ENCODE measurements at regions not wholly inside any gene's neighbourhood (a gene's known extent, or its start where the extent isn't known, plus 50 kb on each side); places are given as distances from the start of the nearest gene placed in this dataset.

DNA sequence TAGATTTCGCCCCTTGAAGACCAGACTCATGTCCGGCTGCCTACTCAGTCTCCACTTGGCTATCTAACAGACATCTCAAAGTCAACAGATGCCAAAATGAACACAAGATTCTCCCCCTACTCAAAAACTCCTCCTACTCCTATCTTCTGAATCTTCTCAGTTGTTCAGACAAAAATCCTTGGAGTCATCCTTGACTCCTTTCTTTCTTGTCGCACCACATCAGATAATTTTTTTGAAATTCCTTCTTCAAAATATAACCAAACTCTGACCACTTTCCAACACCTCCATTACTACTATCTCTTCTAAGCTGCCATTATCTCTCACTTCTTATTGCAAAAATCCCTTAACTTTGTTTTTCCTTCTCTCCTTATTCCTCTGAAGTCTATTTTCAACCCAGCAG lies 141.9 kb upstream of the SLC7A14 start:
- no peaks in the 10 kb centered on the region for H3K9me3 ChIP-seq (ENCODE audit: low read depth, low read length)
- TF ChIP-seq POLR2AphosphoS5 (IDR thresholded peaks at IDR 0.05; ENCODE audit: borderline replicate concordance, low read depth, low read length) (no peak), FOXP2 (optimal IDR thresholded peaks at IDR 0.05; ENCODE audit: control extremely low read depth, extremely low read length, insufficient read depth) (no peak), EZH2 (IDR thresholded peaks at IDR 0.05) (no peak)
- no peak overlapping the region for H3K27ac ChIP-seq
- H3K9ac ChIP-seq (ENCODE audit: insufficient read length), result no peak overlapping the region
- DNase-seq (ENCODE audit: low read depth, low spot score), result no peak
- no peak overlapping the region for H3K4me3 ChIP-seq
- no peaks in the 10 kb centered on the region for H3K36me3 ChIP-seq (ENCODE audit: insufficient read depth, low read length)

DNA sequence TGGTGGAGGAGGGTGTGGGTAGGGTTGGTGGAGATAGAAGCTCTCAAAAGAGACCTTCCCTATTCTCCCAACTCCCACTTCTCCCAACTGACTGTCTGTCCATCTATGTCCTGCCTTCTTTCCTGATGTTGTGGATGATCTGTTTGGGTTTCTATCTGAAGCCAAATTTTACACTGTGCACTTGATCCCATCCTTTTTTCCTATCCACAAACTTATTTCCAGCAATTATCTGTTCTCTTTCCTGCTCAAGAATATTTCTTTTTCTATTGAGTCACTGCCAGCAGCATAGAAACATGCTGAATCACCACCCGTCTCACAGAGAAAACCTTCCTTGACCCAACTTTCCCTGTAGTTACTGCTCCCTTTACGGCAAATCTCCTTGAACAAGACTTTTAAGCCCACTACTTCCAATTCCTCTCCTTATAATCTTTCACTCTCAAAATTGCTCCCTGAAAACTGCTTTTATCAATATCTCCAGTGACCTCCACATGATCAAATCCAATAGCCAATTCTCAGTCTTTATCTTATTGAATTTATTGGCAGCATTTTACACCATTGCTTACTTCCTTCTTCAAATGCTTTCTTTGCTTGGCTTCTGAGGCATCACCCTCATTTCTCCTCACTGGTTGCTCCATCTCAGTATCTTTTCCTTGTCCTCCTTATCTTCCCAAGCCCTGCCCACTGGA lies 141.2 kb upstream of the SLC7A14 start:
- TF ChIP-seq EZH2 (IDR thresholded peaks at IDR 0.05), result no peak
- TF ChIP-seq POLR2AphosphoS5 (IDR thresholded peaks at IDR 0.05; ENCODE audit: borderline replicate concordance, low read depth, low read length), result no peak
- TF ChIP-seq FOXP2 (optimal IDR thresholded peaks at IDR 0.05; ENCODE audit: control extremely low read depth, extremely low read length, insufficient read depth), result no peak
- no peaks in the 10 kb centered on the region for H3K9me3 ChIP-seq (ENCODE audit: low read depth, low read length)
- no peaks in the 10 kb centered on the region for H3K36me3 ChIP-seq (ENCODE audit: insufficient read depth, low read length)
- no peak overlapping the region for H3K27ac ChIP-seq
- H3K4me3 ChIP-seq, result no peak overlapping the region
- no peak overlapping the region for H3K9ac ChIP-seq (ENCODE audit: insufficient read length)
- DNase-seq (ENCODE audit: low read depth, low spot score), result no peak

DNA sequence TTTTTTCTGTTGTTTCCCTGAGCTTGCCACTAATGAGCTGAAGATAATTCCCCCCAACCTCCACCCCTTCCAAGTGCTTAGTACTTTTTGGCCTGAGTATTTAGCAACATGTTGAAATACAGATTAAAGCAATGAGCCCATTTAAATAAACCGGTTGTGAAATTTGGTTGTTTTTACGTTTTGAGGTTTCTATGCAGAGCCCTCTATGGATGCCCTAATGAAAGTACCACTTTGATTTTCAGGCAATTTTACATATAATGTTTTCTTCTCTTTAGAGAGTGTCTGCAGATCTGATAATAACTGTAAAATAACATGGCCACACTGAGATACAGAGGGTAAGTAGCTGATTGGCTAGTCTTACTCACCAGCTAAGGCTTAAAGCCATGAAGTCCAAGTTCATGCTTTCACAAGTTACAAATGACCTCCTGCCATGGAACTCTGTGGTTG lies 139.4 kb upstream of the SLC7A14 start:
- Histone ChIP-seq H3K27ac (no peak overlapping the region), H3K4me3 (no peak overlapping the region), H3K9me3 (ENCODE audit: low read depth, low read length) (no peaks in the 10 kb centered on the region), H3K36me3 (ENCODE audit: insufficient read depth, low read length) (no peaks in the 10 kb centered on the region), H3K9ac (ENCODE audit: insufficient read length) (no peak overlapping the region)
- no peak for DNase-seq (ENCODE audit: low read depth, low spot score)
- TF ChIP-seq FOXP2 (optimal IDR thresholded peaks at IDR 0.05; ENCODE audit: control extremely low read depth, extremely low read length, insufficient read depth) (no peak), POLR2AphosphoS5 (IDR thresholded peaks at IDR 0.05; ENCODE audit: borderline replicate concordance, low read depth, low read length) (no peak), EZH2 (IDR thresholded peaks at IDR 0.05) (no peak)

DNA sequence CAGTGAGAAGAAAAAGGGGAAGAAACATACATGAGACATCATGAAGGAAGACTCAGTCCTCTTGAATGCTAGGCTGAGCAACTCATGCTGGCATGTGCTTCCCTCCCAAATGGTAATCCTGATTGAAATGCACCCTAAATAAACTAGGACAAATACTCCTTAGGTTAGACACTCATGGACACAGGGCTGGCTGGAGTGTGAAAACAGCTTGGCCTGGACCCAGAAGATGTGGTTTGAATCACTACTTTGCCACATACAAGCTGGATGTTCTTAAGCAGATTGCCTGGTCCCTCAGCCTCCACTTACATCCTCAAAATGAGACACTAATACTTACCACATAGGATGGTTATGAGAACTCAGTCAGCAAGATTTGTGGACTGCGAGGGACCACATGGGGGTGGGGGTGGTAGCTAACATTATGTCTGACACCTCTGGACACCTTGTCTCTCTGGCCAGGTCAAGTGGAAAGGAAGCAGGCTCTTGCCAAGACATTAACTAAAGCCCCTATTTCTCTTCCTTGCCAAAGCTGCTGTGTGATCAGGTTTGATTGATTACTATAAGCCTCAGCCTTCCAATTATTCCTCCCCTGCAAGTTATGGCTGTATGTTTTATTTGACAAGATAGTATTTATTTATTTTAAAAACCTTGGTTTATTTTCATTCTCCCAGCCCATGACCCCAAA lies 138.9 kb upstream of the SLC7A14 start:
- Histone ChIP-seq H3K9ac (ENCODE audit: insufficient read length) (no peak overlapping the region), H3K27ac (no peak overlapping the region), H3K36me3 (ENCODE audit: insufficient read depth, low read length) (no peaks in the 10 kb centered on the region)

DNA sequence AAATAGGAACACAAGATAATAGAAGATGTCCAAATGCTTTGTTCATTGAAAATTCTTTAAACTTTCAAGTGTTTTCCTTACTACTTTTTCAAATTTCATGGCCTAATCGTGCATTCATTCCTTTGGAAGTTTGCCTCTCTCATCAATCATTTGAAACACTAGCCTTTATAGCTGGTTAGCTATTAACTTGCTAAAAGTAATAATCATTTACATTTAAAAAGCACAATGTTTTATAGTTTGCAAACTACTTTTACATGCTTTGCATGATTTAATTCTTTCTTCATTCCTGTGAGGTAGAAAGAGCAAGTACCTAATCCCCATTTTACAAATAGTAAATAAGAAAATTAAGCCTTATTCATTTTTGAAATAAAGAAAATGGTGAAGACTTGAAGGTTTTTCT lies 137.4 kb upstream of the SLC7A14 start:
- TF ChIP-seq FOXP2 (optimal IDR thresholded peaks at IDR 0.05; ENCODE audit: control extremely low read depth, extremely low read length, insufficient read depth) (no peak), POLR2AphosphoS5 (IDR thresholded peaks at IDR 0.05; ENCODE audit: borderline replicate concordance, low read depth, low read length) (no peak), EZH2 (IDR thresholded peaks at IDR 0.05) (no peak)
- H3K4me3 ChIP-seq, result no peak overlapping the region
- DNase-seq (ENCODE audit: low read depth, low spot score), result no peak
- H3K27ac ChIP-seq, result no peak overlapping the region
- no peaks in the 10 kb centered on the region for H3K36me3 ChIP-seq (ENCODE audit: insufficient read depth, low read length)
- no peak overlapping the region for H3K9ac ChIP-seq (ENCODE audit: insufficient read length)
- no peaks in the 10 kb centered on the region for H3K9me3 ChIP-seq (ENCODE audit: low read depth, low read length)

More for the DNA sequence above, 138.9 kb upstream of the SLC7A14 start:
- H3K4me3 ChIP-seq, result no peak overlapping the region
- TF ChIP-seq POLR2AphosphoS5 (IDR thresholded peaks at IDR 0.05; ENCODE audit: borderline replicate concordance, low read depth, low read length) (no peak), EZH2 (IDR thresholded peaks at IDR 0.05) (no peak), FOXP2 (optimal IDR thresholded peaks at IDR 0.05; ENCODE audit: control extremely low read depth, extremely low read length, insufficient read depth) (no peak)
- no peak for DNase-seq (ENCODE audit: low read depth, low spot score)
- no peaks in the 10 kb centered on the region for H3K9me3 ChIP-seq (ENCODE audit: low read depth, low read length)

DNA sequence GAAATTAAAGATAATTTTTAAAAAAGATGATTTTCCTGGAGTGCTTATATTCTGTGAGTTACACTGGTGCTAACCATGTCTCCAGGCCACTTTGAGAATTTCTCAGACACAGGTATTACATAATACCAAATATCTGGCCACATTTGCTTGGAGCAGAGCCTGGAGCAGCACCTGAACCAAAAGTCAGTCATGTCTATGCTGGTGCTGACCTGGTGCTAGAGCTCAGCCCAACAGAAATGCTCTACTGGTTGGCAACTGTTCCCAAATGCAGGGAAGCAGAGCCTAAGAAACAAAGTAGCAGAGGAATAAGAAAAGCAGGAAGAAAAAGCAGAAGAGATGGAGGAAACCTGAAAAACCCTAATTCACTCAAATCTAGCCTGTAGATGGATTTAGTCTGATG lies 135.7 kb upstream of the SLC7A14 start:
- H3K9me3 ChIP-seq (ENCODE audit: low read depth, low read length), result no peaks in the 10 kb centered on the region
- DNase-seq (ENCODE audit: low read depth, low spot score), result no peak
- H3K36me3 ChIP-seq (ENCODE audit: insufficient read depth, low read length), result no peaks in the 10 kb centered on the region
- H3K9ac ChIP-seq (ENCODE audit: insufficient read length), result no peak overlapping the region
- no peak overlapping the region for H3K27ac ChIP-seq
- no peak overlapping the region for H3K4me3 ChIP-seq
- TF ChIP-seq EZH2 (IDR thresholded peaks at IDR 0.05) (no peak), POLR2AphosphoS5 (IDR thresholded peaks at IDR 0.05; ENCODE audit: borderline replicate concordance, low read depth, low read length) (no peak), FOXP2 (optimal IDR thresholded peaks at IDR 0.05; ENCODE audit: control extremely low read depth, extremely low read length, insufficient read depth) (no peak)

DNA sequence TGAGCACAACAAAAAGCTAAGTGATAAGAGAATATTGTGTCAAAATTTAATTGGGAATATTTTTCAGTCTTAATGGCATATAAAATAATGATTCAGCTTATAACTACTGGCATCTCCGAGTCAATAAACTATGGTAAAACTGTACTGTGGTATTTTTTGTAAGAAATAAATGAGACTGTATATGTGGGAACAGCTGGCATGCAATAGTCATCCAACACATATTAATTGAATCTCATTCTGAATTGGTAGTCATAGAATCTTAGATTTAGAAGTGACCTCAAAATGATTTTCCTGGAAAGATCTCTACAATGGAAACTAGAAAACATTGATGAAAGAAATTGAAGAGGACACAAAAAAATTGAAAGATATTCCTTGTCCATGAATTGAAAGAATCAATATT lies 133.4 kb upstream of the SLC7A14 start:
- H3K4me3 ChIP-seq, result no peak overlapping the region
- no peak overlapping the region for H3K27ac ChIP-seq
- TF ChIP-seq FOXP2 (optimal IDR thresholded peaks at IDR 0.05; ENCODE audit: control extremely low read depth, extremely low read length, insufficient read depth) (no peak), POLR2AphosphoS5 (IDR thresholded peaks at IDR 0.05; ENCODE audit: borderline replicate concordance, low read depth, low read length) (no peak), EZH2 (IDR thresholded peaks at IDR 0.05) (no peak)
- DNase-seq (ENCODE audit: low read depth, low spot score), result no peak
- H3K36me3 ChIP-seq (ENCODE audit: insufficient read depth, low read length), result no peaks in the 10 kb centered on the region
- H3K9ac ChIP-seq (ENCODE audit: insufficient read length), result no peak overlapping the region
- no peaks in the 10 kb centered on the region for H3K9me3 ChIP-seq (ENCODE audit: low read depth, low read length)

DNA sequence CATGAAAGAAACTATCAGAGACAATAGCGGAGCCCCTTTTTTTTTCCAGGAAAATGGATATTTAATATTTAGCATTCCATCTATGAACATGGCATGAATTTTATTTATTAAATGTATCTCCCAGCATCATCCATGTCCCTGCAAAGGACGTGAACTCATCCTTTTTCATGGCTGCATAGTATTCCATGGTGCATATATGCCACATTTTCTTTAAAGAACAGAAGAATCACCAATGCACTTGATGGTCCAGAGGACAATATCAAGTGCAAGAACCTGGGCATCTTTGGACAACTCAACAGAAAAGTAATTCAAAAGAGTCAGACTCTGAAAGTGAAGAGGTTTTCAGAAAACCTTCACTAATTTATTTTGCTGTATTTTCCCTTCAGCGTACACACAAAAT lies 133.0 kb upstream of the SLC7A14 start:
- TF ChIP-seq EZH2 (IDR thresholded peaks at IDR 0.05) (no peak), POLR2AphosphoS5 (IDR thresholded peaks at IDR 0.05; ENCODE audit: borderline replicate concordance, low read depth, low read length) (no peak), FOXP2 (optimal IDR thresholded peaks at IDR 0.05; ENCODE audit: control extremely low read depth, extremely low read length, insufficient read depth) (no peak)
- H3K9me3 ChIP-seq (ENCODE audit: low read depth, low read length), result no peaks in the 10 kb centered on the region
- no peak overlapping the region for H3K4me3 ChIP-seq
- no peak overlapping the region for H3K27ac ChIP-seq
- DNase-seq (ENCODE audit: low read depth, low spot score), result no peak
- H3K9ac ChIP-seq (ENCODE audit: insufficient read length), result no peak overlapping the region
- H3K36me3 ChIP-seq (ENCODE audit: insufficient read depth, low read length), result no peaks in the 10 kb centered on the region
